ENCODE measurements at regions not wholly inside any gene's neighbourhood (a gene's known extent, or its start where the extent isn't known, plus 50 kb on each side); places are given as distances from the start of the nearest gene placed in this dataset.

DNA sequence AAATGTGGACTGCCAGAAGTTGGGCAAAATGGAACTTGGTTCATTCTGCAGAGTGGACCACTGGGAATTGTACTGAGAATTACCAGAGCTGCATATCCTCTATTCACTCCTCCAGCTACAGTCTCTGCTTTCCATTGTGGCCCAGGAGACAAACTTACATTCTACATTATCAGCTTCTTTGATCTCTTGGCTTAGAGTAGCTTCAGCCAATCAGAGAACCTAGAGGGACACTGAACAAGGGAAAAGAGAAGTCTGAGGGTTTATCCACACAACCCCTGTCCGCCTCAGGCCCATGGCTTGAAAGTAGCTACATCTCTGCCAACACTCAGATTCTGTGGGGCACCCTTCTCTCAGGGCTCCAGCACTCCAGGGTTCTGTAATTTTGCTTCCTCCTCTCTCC is 251.1 kb downstream of the TRIB2 start:
- TF ChIP-seq POLR2A (IDR thresholded peaks at IDR 0.05; ENCODE audit: low read depth, low read length) (no peak), YY1 (IDR thresholded peaks at IDR 0.05; ENCODE audit: low read depth, low read length) (no peak), MYC (IDR thresholded peaks at IDR 0.05; ENCODE audit: insufficient read depth, insufficient read length, insufficient replicate concordance, low read length, severe bottlenecking) (no peak), BHLHE40 (IDR thresholded peaks at IDR 0.05; ENCODE audit: borderline replicate concordance in 1 of 2, low read depth in 2 of 2, low read length in 1 of 2) (no peak), JUND (IDR thresholded peaks at IDR 0.05; ENCODE audit: low read depth, low read length) (no peak), RFX5 (IDR thresholded peaks at IDR 0.05; ENCODE audit: low read depth, low read length) (no peak)
- TF ChIP-seq, protein P1, sequence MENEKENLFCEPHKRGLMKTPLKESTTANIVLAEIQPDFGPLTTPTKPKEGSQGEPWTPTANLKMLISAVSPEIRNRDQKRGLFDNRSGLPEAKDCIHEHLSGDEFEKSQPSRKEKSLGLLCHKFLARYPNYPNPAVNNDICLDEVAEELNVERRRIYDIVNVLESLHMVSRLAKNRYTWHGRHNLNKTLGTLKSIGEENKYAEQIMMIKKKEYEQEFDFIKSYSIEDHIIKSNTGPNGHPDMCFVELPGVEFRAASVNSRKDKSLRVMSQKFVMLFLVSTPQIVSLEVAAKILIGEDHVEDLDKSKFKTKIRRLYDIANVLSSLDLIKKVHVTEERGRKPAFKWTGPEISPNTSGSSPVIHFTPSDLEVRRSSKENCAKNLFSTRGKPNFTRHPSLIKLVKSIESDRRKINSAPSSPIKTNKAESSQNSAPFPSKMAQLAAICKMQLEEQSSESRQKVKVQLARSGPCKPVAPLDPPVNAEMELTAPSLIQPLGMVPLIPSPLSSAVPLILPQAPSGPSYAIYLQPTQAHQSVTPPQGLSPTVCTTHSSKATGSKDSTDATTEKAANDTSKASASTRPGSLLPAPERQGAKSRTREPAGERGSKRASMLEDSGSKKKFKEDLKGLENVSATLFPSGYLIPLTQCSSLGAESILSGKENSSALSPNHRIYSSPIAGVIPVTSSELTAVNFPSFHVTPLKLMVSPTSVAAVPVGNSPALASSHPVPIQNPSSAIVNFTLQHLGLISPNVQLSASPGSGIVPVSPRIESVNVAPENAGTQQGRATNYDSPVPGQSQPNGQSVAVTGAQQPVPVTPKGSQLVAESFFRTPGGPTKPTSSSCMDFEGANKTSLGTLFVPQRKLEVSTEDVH (IDR thresholded peaks at IDR 0.05; ENCODE audit: low read depth, partially characterized antibody) = no peak
- TF ChIP-seq, protein P2, sequence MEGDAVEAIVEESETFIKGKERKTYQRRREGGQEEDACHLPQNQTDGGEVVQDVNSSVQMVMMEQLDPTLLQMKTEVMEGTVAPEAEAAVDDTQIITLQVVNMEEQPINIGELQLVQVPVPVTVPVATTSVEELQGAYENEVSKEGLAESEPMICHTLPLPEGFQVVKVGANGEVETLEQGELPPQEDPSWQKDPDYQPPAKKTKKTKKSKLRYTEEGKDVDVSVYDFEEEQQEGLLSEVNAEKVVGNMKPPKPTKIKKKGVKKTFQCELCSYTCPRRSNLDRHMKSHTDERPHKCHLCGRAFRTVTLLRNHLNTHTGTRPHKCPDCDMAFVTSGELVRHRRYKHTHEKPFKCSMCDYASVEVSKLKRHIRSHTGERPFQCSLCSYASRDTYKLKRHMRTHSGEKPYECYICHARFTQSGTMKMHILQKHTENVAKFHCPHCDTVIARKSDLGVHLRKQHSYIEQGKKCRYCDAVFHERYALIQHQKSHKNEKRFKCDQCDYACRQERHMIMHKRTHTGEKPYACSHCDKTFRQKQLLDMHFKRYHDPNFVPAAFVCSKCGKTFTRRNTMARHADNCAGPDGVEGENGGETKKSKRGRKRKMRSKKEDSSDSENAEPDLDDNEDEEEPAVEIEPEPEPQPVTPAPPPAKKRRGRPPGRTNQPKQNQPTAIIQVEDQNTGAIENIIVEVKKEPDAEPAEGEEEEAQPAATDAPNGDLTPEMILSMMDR (IDR thresholded peaks at IDR 0.05 in 2 of 3, conservative IDR thresholded peaks at IDR 0.05 in 1 of 3; ENCODE audit: control insufficient read depth in 2 of 3, extremely low read depth in 1 of 3, insufficient read depth in 1 of 3, low read depth in 3 of 3, low read length in 3 of 3) = no peak
- TF ChIP-seq, protein P3, sequence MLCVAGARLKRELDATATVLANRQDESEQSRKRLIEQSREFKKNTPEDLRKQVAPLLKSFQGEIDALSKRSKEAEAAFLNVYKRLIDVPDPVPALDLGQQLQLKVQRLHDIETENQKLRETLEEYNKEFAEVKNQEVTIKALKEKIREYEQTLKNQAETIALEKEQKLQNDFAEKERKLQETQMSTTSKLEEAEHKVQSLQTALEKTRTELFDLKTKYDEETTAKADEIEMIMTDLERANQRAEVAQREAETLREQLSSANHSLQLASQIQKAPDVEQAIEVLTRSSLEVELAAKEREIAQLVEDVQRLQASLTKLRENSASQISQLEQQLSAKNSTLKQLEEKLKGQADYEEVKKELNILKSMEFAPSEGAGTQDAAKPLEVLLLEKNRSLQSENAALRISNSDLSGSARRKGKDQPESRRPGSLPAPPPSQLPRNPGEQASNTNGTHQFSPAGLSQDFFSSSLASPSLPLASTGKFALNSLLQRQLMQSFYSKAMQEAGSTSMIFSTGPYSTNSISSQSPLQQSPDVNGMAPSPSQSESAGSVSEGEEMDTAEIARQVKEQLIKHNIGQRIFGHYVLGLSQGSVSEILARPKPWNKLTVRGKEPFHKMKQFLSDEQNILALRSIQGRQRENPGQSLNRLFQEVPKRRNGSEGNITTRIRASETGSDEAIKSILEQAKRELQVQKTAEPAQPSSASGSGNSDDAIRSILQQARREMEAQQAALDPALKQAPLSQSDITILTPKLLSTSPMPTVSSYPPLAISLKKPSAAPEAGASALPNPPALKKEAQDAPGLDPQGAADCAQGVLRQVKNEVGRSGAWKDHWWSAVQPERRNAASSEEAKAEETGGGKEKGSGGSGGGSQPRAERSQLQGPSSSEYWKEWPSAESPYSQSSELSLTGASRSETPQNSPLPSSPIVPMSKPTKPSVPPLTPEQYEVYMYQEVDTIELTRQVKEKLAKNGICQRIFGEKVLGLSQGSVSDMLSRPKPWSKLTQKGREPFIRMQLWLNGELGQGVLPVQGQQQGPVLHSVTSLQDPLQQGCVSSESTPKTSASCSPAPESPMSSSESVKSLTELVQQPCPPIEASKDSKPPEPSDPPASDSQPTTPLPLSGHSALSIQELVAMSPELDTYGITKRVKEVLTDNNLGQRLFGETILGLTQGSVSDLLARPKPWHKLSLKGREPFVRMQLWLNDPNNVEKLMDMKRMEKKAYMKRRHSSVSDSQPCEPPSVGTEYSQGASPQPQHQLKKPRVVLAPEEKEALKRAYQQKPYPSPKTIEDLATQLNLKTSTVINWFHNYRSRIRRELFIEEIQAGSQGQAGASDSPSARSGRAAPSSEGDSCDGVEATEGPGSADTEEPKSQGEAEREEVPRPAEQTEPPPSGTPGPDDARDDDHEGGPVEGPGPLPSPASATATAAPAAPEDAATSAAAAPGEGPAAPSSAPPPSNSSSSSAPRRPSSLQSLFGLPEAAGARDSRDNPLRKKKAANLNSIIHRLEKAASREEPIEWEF (IDR thresholded peaks at IDR 0.05; ENCODE audit: insufficient replicate concordance, low read depth, low read length) = no peak
- TF ChIP-seq, protein P4, sequence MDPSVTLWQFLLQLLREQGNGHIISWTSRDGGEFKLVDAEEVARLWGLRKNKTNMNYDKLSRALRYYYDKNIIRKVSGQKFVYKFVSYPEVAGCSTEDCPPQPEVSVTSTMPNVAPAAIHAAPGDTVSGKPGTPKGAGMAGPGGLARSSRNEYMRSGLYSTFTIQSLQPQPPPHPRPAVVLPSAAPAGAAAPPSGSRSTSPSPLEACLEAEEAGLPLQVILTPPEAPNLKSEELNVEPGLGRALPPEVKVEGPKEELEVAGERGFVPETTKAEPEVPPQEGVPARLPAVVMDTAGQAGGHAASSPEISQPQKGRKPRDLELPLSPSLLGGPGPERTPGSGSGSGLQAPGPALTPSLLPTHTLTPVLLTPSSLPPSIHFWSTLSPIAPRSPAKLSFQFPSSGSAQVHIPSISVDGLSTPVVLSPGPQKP (IDR thresholded peaks at IDR 0.05; ENCODE audit: low read depth, low read length) = no peak
